ENCODE measurements at regions not wholly inside any gene's neighbourhood (a gene's known extent, or its start where the extent isn't known, plus 50 kb on each side); places are given as distances from the start of the nearest gene placed in this dataset.

DNA sequence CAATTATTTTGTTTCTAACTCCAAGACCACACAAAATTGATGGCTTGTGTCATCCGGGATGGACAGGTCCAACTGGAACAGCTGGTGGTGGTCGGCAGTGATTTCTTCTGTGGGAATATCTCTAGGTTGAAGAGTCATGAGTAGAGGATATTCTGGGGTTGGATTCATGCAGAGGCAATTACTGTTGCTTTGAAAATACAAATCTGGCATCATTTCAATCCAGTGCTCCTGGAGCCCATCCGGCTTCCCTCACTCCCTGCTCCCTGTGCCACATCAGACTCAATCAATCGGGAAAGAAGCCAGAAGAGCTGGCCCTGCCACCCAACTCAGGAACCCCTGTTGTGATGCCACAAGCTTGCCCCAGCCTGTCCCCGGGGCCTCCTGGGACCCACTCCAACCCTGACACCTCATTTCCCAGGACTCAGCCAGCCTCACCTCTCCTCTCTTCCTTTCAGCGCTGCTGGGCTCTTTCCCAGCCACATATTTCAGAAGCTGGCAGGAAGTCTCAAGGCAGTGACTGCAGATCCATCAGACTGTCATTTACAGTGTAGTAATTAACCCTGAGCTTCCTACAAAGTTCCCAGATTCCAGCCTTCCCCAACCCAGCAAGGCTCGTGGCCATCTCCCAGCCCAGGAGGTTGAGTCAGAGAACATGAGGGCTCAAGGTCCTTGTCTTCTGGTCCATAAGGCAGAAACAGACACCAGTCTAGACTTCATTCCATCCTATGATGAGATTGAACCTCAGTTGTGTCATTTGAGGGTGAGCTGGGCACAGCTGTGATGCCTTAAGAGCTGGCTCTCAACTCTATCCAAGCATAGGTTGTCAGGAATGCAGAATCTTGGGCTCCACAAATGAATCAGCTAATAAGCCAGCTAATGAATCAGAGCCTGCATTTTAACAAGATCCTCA lies 114.0 kb downstream of the FAM174B start:
- no peak for TF ChIP-seq ZNF274 (IDR thresholded peaks at IDR 0.05; ENCODE audit: low read depth, low read length)
- TF ChIP-seq YY1 (IDR thresholded peaks at IDR 0.05; ENCODE audit: insufficient read depth, insufficient read length) = no peak
- no peak for TF ChIP-seq SUZ12 (IDR thresholded peaks at IDR 0.05; ENCODE audit: extremely low read depth, insufficient read depth, insufficient read length)
